Islet precursor cell (in vitro differentiated cells): ENCODE measurements at regions not wholly inside any gene's neighbourhood (a gene's known extent, or its start where the extent isn't known, plus 50 kb on each side); places are given as distances from the start of the nearest gene placed in this dataset.

Experiments
- DNase-seq: peaks from one replicate; pipeline ENCODE4 v3.0.0-alpha.2; 2018

DNA sequence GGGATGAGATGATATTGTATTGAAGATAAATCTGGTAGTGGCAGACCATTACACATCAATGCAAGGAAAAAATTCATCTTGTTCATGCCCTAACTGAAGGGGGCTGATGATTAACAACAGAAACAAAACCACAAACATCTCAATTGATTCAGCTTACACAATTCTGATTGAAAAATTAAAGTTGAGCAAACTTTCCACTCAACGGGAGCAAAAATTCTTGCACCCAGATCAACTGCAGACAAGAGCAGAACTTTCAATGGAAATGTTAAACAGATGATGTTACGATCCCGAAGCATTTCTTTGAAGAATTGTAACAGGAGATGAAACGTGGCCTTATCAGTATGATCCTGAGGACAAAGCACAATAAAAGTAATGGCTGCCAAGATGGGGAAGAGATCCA, 172.4 kb upstream of the SOX5 start:
- no peak for DNase-seq

GRCh38 chr12:24118668-24119067, 169.2 kb upstream of the SOX5 start:
- DNase-seq = no peak

GRCh38 chr12:24116548-24116947, 167.1 kb upstream of the SOX5 start:
- DNase-seq = no peak

DNA sequence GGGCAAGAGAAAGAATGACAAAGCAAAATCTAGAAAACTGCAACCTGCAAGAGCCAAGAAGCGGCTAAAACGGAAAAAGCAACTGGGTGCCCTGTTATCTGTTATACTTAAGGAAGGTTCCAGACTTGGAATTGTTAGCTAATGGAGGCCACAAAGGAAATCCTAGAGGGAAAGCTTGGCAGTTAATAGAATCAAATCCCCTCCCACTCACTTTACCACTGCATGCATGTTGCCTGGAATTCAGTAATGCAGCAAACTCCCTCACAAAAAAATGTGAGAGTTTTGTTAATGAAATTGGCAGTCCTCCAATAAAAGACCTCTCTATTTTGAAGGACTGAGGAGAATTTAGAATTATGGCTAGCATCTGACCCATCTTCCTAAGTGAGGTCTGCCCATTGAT, 164.2 kb upstream of the SOX5 start:
- DNase-seq = no peak

GRCh38 chr12:24111616-24112015, 162.1 kb upstream of the SOX5 start:
- no peak for DNase-seq

GRCh38 chr12:24111086-24111485, 161.6 kb upstream of the SOX5 start:
- no peak for DNase-seq

- DNase-seq = no peak
Measured at GRCh38 chr12:24109381-24110039, 160.0 kb upstream of the SOX5 start.

GRCh38 chr12:24102676-24103075, 153.2 kb upstream of the SOX5 start:
- DNase-seq = no peak

GRCh38 chr12:24099576-24099975, 150.1 kb upstream of the SOX5 start:
- DNase-seq = no peak

DNA sequence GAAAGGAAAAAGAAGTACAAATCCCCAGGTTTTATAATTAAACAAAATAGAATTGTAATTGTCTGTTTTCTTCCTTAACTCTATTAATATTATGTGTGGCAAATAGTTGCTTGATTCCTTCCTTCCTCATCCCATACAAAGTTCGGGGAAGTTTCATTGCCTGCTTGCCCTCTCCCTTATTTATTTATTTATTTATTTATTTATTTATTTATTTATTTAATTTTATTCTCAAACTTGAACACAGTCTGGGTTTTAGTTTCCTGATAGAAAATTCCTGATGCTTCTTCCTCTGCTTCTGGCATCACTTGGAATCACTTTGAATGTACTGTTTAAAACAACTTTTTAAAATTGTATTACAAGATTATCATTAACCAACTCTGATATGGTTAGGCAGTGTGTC, 145.8 kb upstream of the SOX5 start:
- no peak for DNase-seq

DNA sequence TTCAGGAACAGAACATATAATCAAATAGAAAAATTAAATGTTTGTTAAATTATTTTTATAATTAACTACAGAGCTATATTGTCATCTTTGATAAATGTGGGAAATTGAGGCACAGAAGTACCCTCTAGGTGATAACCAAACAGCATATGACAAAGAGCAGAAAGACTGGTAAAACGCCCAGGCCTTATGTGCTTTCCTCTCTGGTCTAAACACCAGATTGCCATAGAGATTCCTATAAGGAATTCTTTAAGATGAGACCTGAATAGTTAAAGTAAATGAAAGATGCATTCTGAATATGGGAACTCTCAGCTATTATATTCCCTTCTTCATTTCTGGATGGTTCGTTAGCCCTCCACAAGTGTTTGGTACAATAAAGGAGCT, 140.0 kb upstream of the SOX5 start:
- no peak for DNase-seq

GRCh38 chr12:24088751-24089509, 139.5 kb upstream of the SOX5 start:
- no peak for DNase-seq

DNA sequence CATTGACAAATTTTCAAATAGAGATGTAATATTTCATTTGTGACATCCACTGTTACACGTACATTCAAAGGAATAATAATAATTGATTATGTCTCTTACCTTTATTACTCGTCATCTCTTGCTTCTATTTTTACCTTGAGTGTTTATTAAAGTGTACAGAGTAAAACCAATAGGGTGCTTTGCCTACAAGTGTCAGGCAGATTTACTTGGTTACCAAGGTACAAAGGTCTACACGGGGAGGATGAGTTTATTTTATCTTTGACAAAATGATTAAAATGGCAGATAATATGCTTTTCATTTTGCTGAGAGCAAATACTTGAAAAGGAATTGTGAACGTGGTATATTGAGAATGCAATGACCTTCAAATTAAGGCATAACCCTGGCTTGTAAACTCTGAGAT, 137.8 kb upstream of the SOX5 start:
- DNase-seq = no peak

DNA sequence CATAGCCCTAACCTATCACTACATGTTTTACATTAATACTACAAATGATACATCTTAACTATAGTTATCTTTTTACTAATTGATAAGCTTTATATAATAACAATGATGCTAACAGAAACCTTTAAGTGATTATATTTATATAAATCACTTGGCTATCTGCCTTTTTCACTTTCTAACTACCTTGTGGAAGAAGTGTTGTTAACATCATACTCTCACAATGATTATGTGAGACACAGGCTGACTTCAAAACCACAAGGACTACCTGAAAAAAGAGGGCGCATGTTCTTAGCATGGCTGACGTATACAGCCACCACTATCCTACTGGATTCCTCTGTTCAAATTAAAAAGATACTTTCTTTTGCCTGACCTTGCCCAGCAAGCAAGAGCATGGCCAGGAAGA, 135.3 kb upstream of the SOX5 start:
- no peak for DNase-seq

DNA sequence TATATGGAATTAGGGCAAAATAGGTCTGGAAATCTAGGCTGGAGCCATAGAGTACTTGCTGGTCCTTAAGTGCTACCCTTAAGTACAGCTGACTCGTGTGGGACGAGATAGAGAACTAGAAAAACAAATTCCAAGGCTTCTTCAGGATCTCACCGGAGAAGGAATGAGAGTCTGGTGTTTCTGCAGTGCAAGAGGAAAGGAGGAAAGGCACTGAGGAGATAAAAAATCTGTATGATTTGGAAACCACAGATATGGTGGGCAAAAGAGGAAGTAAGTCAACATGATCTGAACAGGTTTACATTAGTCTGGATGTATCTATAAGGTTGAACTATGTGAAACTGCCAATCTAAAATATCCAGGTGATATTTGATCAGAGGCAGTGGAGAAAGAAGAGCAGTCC, 134.4 kb upstream of the SOX5 start:
- peak; percentile 67 for DNase-seq

GRCh38 chr12:24081606-24082005, 132.1 kb upstream of the SOX5 start:
- no peak for DNase-seq

DNA sequence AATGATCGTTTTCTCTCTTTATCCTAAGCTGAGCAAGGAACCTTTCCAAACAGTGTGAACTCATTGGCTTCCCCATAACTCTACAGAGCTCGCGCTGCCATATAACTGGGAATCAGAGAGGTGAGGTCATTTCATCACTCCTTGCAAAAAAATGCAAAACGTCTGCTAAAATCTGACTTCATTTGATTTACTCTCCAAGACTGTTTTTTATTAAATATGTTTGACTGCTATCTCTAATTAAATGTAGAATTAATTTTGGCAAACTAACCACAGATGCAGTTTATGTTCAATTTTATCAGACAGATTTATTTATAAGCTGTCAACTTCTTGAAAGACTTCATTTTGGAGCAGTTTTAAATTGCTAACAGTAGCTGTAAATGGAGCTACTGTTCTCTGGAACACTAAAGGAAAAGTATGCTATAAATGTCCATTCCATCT, 131.6 kb upstream of the SOX5 start:
- no peak for DNase-seq

DNA sequence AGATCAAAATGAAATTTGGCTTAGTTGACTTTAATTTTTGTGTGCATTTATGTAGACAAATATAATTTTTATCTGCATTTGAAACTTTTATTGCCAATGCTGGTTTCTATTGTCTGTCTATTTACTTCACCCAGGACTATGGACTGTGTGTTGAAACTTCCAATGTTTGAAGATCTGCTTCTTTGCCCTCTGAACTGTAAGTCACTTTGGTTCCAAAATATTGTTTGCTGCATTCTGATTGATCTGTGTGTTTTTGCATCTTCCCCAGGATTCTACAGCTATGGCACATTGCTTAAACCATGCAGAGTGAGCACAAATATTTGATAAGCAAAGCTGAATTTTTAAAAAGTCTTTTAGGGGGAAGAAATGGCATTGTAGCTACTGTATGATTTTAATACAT, 131.0 kb upstream of the SOX5 start:
- DNase-seq = no peak

- no peak for DNase-seq
Measured at GRCh38 chr12:24079083-24079482, 129.6 kb upstream of the SOX5 start.

DNA sequence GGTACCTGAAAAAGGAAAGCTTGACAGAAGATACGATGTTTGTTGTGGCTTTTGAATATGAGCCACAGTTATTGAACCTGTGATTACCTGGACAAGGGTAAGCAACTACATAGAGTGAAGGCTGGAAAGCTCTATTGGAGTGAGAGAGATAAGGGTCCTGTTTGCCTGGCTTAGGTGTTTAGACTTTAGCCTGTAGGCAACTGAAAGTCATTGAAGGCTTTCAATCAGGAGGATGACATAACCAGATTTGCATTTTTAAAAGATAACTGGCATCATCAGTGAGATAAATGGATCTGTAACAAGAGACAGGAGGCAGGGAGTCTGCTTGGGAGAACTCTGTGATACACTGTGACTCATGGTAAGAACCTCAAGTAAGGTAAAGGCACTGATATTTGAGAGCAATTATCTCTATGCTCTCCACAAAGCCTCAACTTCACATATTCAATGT, 128.9 kb upstream of the SOX5 start:
- peak; percentile 76 for DNase-seq

GRCh38 chr12:24077161-24077560, 127.7 kb upstream of the SOX5 start:
- DNase-seq = no peak

- DNase-seq = no peak
Measured at GRCh38 chr12:24075650-24076049, 126.2 kb upstream of the SOX5 start.

- DNase-seq = no peak
Measured at GRCh38 chr12:24073170-24073810, 123.8 kb upstream of the SOX5 start.

DNA sequence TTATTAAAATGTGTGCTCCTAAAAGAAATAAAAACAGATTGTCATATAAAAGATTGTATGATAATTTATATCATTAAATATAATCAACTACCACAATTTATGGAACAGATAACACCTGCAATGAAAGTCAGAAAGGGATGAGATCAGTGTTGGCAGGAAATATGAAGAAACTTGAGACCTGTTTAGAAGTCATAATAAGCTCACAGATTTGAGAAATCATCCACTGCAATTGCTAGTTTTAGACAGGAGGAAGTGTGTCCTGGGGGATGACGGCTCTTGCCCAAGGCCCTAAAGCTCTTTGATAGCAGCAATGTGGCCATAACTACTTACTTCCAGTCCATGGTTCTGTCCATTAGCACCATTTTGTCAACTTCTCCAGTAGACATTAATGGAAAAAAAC, 122.8 kb upstream of the SOX5 start:
- no peak for DNase-seq
